Embryonic facial prominence (tissue), 1 donor: ENCODE measurements at regions not wholly inside any gene's neighbourhood (a gene's known extent, or its start where the extent isn't known, plus 50 kb on each side); places are given as distances from the start of the nearest gene placed in this dataset.
"Not testable (repeated sequence)": the region's sequence is repeated elsewhere in the genome, so short reads cannot be mapped to it uniquely, and the experiment has no call there.

ENCODE experiments used
- DNase-seq: peaks from one replicate; pipeline ENCODE4 v3.0.0-alpha.2; 2016; ENCODE audit errors: extremely low spot score

DNA sequence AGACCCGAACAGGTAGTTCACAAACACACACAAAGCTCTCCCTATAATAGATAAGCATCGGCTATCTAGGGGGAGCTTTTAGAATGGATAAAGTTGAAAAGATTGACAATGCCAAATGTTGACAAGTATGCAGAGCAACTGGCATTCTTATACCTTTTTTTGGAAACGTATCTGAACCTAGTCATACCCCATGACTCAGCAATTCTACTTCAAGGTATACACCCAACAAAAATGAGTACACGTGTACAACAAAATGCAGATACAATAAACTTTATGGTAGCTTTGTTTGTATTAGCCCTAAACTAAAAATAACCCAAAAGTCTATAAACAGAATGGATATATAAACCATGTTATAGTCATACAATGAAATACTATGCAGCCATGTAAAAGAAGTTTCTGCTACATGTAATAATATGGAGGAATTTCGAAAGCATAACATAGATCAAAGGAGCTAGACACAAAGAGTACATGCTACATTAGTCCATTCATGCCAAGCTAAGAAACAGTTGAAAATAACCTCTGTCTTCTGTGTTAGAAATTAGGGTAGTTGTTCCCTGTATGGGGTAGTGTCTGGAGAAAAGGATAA, 718.5 kb upstream of the ZNF608 start:
- DNase-seq = no peak

- DNase-seq = no peak
These were observed 719.3 kb upstream of the ZNF608 start for GRCh38 chr5:125465703-125466102.

DNA sequence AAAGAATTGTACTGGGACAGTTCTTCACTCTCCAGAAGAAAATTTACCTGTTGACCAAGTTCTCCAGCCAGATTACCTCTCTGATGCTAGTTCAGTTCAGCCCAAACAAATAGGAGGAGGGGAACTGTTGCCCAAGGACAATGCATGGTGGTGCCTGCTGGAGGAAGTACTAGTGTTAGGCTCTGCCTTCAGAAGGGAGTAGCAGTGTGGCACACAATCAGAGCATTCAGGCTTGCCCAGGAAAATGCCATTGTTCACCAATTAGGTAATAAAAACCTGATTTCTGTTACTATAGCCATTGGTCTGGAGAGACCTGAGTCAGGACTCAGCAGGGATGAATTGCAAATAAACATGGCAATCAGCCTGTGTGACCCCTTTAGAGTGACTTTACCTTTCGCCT, 720.8 kb upstream of the ZNF608 start:
- no peak for DNase-seq

- DNase-seq = no peak
These were observed 724.0 kb upstream of the ZNF608 start for GRCh38 chr5:125470280-125470902.

- no peak for DNase-seq
These were observed 730.6 kb upstream of the ZNF608 start for GRCh38 chr5:125476901-125477585.

DNA sequence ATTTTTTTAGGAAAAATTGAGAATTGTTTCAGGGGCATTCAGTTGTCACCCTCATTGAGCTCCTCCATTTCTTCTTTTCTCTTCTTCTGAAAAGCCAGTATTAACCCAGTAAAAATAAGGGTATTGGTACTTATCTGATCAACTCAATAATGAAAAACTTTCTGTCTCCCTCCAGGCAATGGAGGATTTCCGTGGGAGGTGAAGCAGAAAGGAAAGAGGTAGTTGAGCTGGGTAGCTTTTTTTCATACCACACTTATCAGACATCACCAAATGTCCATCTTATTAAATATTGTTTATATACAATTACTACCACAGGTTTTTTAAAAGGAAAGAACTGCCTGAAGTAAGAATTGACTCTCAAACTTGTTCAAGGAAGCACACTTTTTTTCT, 731.1 kb upstream of the ZNF608 start:
- no peak for DNase-seq

GRCh38 chr5:125478599-125478998, 732.2 kb upstream of the ZNF608 start:
- DNase-seq = no peak

- DNase-seq = no peak
These were observed 734.5 kb upstream of the ZNF608 start for GRCh38 chr5:125480911-125481310.

DNA sequence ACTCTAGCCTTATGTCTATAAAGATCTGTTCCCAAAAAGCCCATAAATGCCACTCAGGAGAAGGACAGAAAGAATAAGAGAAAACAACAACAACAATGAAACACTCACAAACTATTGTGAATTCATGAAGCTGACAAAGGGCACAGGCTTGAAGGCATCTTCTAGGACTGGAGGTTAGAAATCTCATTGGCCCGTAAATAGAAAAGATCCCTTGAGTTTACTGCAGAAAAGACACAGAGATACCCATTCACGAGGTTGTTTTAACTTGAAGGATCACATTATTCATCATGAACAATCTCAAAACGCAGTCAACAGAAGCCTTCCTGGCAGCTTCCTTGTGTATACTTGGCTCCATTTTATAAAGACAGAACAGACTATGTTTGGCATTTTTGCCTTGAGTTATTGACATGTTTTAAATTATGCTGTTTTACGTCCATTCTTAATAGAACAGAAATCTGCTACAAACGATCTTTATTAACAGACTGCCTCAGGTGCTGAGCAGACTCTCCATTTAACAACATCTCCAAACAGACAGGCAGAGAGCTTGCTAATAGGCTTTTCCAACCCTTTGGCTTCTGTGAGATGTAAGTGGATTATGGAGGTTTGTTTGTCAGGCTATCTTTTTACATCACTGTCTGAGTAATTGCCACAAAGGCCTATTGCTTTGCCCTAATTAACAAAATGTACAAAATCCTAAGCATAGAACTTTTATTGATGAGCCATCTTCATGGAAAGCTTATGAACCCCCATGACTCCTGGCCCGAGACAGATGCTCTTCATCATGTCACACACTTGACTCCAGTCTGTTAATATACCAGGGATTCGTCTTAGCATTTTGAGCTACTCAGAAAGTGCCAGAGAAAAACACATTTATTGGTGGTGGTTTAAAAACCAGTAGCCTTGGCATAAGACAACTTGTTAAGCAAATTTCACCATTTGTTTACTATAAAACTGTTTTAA, 735.3 kb upstream of the ZNF608 start:
- no peak for DNase-seq

DNA sequence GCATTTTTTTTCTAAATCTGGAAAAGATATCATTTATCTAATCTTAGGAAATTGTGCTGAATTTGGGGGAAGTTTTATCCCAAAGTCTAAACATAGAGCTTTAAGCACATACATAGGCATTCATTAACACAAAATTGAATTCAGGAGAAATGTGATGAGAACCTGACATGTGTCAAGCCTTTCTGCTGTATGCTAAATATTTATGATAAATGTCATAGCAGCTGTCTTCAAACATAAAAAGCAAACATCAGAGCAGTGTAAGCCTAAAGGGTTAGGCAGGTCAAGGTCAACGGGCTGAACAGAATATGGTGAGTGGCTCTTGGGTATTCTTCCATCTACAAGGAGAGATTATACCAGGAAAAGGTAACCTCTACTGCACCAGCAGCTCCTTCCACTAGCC, 737.2 kb upstream of the ZNF608 start:
- no peak for DNase-seq

- DNase-seq = no peak
These were observed 737.9 kb upstream of the ZNF608 start for GRCh38 chr5:125484272-125484741.

DNA sequence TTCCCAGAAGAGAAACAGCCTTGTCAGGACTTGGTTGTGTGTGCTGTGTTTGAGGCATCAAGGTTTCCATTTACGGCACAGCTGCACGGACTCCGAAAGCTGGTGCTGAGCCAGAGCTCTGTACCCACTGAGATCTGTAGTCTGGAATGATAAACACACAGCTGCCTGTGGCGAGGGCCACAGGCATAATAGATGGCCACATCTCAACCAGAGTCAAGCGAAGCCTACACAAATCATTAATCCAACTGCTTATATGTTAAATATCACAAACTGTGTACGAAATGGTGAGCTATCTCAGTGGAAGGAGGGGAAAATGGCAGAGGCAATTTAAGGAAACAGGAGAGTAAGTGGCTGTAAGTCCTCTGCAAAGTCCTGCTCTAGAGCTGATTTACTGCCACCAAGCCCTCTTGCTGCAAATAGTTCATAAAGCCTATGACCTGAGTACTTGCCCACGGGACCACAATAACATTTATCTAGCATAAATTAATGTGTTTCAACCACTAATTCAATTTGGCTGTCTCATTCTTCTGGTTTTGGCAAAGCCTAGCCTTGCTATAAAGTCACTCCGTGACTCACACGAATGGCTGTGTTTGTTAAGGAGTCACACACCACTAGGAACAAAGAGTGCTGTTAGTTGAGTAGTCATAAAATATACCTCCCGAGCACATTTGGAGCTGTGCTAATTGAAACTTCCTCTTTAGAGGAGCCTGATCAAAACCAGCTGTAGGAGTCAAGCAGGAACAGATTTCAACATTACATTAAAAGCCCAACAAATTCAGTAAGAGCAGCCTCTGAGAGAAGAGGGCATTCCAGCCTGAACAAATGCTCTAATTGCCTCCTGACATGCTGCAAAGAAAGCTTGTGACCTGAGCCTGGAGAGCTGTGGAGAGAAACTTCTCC, 738.6 kb upstream of the ZNF608 start:
- peak; percentile 72 for DNase-seq

- no peak for DNase-seq
These were observed 739.3 kb upstream of the ZNF608 start for GRCh38 chr5:125485771-125486170.

DNA sequence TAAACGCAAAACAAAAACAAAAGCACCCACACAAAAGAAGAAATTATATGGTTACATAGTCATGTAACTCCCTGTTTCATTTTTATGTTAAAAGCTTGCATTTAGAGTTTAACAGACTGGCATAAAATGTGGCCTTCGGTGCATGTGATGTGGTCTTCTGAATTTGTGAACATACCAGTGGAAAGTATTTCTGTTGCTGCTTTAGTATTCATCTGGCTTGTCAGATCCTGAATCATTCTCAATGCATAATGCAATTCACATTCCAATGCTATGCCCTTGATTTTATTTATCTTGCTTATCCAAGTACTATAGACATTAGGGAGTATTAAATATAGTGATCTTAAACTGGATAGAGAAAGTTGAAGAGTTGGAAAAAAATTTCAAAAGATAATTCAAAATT, 740.2 kb upstream of the ZNF608 start:
- no peak for DNase-seq

- no peak for DNase-seq
These were observed 740.8 kb upstream of the ZNF608 start for GRCh38 chr5:125487231-125487630.

- not testable (repeated sequence) for DNase-seq
These were observed 741.2 kb upstream of the ZNF608 start for GRCh38 chr5:125487652-125488051.

DNA sequence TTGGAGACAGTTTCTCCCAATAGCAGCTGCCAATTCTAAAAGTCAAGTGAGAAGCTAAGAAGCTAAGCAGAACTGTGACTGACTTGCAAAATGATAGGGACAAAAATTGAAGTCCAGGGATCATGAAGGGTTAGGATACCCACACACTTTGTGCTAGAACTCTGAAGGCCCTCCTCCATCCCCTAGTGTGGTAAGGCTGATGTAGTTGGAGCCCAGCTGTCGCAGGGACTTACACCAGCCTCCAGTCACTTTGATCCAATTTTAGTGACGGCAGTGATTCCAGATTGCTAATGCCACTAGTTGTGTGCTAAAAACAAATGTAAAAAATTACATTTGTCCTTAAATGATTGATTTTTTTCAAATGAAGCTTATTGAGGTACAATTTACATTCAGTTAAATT, 742.7 kb upstream of the ZNF608 start:
- DNase-seq = no peak

DNA sequence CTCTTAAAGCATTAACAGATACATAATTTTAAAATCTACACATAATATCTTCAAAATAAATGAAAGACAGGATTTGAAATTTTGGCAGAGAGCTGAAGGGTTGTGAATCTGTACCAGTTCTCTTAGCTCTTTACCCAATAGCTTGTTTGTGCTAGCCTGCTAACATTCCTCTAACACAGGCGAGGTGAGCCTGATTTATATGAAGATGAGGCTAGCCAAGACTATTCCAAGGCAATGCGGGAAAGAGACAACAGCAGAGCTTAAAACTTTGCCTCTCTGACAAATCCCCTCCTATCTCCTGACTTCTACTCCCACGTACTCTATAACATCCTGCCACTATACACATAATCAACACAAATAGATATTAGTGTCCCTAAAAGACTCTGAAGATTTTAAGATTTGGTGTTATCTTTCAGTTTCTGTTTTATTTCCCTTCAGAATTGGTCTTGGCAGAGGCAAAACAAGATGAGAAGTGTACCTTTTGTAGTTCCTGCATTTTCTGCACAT, 745.6 kb upstream of the ZNF608 start:
- no peak for DNase-seq

GRCh38 chr5:125492977-125493376, 746.5 kb upstream of the ZNF608 start:
- DNase-seq = no peak

DNA sequence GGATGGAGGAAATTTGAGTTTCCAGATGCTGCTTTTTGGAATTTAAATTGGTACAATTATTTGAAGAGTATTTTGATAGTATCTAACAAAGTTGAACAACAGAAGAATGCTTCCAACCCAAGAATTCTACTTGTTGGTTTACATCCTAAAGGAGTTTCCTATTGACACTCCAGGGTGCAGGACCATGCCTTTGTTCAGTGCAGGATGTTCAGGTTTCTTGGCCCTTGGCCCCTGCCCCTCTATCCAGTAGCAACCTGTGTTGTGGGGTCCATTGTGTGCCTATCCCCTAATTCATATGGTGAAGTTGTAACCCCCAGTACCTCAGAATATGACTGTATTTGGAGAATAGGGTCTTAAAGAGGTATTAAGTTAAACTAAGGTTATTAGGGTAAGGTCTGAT, 750.0 kb upstream of the ZNF608 start:
- no peak for DNase-seq

DNA sequence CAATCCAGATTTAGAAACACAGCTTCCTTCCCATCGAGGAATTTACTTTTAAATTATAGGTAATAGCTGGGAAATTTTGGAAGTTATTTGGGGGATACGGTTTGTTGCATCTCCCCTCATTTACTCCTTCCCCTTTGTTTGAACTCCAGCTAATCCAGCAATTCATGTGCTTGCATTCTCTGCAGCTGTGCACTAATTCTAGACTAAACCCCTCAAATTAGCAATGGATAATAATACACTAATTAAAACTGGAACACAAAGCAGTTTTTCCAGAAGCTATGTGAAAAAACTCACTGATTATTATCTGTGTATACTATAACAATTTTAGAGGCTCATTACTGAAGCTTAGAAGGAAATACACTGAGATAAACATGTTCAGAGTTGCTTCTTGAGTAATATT, 751.2 kb upstream of the ZNF608 start:
- DNase-seq = no peak
